HG02798 (cell line): ENCODE measurements at regions not wholly inside any gene's neighbourhood (a gene's known extent, or its start where the extent isn't known, plus 50 kb on each side); places are given as distances from the start of the nearest gene placed in this dataset.
"Not testable (repeated sequence)": the region's sequence is repeated elsewhere in the genome, so short reads cannot be mapped to it uniquely, and the experiment has no call there.

Experiments
- ATAC-seq: cut with Tn5 transposase; IDR thresholded peaks from one replicate; pipeline ENCODE4 v1.9.1; 2021; ENCODE audit warnings: mild to moderate bottlenecking; ENCODE audit not compliant: unreplicated experiment, poor library complexity

DNA sequence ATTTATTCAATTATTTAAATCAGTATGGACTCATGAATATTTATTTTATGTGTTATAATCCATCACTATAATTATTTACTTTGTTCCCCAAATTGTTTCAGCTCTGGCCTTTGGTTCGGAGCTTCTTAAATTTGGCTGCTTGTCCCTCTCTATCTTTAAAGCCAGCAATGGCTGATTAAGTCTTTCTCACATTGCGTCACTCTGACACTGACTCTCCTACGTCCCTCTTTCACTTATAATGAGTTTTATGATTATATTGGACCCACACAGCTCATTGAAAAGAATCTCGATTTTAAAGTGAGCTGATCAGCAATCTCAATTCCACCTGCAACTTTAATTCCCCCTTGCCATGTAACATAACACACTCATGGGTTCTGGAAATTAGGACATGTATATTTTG is 185.2 kb upstream of the SLC39A10 start:
- ATAC-seq: no peak

DNA sequence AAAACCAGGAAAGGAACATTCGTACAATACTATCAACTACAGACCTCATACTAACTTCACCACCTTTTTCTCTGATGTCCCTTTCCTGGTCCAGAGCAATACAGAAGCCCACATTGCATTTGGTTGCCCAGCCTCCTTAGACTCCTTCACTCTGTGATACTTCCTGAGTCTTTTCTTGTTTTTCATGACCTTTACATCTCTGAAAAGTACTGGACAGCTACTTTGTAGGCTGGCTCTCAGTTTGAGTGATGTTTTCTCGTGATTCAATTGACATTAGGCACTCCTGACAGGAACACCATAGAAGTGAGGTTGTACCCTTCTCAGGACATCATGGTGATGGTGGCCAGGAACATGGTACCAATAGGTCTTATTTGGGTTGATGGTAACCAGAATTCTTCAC is 185.9 kb upstream of the SLC39A10 start:
- ATAC-seq: peak; percentile 19

DNA sequence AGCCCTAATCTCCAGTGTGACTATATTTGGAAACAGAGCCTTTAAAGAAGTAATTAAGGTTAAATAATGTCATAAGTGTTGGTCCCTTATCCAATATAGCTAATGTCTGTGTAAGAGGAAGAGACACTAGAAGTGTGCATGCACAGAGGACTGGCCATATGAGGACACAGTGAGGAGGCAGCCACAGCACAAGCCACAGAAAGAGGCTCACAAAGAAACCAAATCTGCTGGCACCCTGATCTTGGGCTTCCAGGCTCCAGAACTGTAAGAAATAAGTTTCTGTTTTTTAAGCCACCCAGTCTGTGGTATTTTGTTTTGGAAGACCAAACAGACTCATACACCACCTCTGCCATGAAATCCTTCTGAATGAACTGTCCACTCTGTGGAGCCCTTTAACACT is 186.4 kb upstream of the SLC39A10 start:
- ATAC-seq: peak; percentile 13

DNA sequence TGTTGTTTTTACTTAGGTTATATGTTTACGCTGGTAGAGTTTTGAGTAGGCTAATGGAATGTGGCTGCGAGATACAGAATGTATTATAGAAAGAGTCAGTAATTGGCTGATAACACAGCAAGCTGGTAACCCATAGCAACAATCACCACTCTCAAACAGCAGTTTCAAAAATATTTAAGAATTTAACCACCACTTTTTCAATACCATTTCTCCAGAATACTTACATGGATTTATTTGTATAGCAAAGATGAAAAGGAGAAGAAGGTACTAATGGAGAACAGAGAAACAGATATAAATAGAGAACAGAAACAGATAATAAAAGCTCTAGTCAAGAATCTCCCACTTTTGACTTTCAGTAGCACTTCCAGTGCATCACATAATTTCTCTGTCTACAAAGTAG is 188.3 kb upstream of the SLC39A10 start:
- ATAC-seq: peak; percentile 88

DNA sequence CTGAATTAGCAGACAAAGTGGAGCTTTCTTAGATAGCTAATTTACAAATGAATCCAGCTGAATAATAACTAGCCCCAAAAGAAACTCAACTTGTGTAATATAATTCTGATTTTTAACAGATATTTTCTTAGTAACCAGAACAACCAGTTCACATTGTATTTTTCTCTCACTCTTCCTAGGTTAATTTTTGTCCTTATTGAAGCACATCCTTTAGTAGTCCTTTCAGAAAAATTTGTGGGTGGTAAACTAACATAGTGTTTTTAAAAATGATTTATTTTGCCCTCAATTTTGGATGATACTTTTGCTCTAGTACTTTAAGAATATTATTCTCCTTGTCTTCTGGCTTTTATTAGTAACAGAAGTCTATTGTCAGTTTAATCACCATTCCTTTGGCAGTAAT is 190.6 kb upstream of the SLC39A10 start:
- no peak for ATAC-seq

DNA sequence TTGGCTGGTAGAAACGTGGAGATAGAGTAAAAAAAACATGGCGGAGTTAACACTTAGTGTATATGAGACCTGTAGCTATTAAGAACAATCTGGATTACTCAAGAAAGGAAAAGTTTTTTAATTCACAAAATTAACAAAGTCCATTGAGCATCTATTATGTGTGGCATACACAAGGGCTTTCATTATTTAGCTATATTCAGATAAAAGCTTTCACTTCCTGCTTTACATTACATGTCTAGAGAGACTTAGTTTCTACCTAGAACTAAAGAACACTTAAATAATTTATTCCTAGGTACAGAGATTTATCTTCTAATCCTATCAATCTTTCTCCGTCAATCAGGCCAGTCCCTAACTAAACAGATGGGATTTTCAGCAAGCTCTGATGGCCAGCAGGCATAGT is 196.0 kb upstream of the SLC39A10 start:
- no peak for ATAC-seq

DNA sequence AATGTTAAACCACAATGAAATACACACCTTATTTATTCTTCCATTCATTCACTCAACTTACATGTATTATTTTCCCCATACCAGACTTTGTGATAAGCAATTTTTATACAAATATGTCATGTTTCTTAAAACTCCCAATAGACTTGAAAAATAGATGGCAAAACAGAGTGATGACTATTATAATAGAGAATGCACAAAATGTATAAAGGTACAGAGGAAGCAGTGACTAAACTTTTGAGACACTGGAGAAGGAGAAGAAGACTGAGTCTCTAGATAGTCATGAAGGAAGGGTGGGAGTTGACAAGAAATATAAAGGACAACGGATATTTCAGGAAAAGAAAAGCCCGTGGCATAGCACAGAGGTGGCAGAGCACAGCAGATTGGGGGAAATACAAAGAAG is 198.1 kb upstream of the SLC39A10 start:
- ATAC-seq: no peak

DNA sequence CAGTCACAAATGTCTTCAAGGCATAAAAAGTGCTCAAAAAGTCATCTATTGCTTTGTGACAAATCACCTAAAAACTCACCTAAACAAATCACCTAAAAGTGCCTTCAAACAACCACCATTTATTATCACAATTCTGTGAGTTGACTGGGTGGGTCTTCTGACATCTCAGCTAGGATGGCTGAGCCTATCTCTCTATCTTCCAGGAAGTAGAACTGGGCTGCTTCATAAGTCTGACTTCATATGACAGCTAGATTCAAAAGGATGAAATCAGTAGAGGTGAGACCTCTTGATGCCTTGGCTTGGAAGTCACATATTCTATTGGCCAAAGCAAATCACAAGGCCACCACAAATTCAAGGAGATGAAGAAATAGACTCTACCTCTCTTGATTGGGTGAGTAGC is 199.2 kb upstream of the SLC39A10 start:
- no peak for ATAC-seq

DNA sequence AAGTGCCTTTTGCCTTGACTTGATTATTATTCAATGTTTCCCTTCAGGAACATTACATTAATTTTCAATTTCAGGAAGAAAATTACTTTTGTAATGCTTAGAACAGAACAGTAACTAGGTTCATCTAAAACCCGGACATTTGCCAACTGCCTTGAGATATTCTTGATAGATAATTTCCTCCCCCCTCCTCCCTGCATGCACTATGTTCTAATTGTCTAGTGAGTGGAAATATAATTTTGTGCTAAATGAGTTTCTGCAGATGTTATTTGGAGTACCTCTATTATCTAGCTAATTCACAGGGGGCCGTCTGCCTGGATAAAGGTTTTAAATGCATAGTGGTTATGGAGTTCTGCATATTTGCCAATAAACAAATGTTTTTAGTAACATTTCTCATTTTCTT is 200.3 kb upstream of the SLC39A10 start:
- ATAC-seq: no peak

DNA sequence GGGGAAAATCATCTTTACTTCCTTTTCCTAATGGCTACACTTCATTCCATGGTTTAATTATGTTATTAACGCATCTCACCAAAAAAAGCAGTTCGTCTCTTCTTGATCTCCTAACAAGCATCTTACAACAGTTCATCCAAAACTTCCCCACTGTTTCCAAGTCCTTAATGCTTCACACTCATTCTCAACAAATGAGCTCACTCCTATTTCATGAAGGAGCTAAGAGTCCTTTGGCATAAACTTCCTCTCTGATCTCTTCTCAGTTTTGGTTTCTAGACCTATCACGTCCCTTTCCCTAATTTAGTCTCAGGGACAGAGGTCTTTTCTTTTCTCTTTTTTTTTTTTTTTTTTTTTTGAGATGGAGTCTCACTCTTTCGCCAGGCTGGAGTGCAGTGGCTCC is 205.9 kb upstream of the SLC39A10 start:
- no peak for ATAC-seq

DNA sequence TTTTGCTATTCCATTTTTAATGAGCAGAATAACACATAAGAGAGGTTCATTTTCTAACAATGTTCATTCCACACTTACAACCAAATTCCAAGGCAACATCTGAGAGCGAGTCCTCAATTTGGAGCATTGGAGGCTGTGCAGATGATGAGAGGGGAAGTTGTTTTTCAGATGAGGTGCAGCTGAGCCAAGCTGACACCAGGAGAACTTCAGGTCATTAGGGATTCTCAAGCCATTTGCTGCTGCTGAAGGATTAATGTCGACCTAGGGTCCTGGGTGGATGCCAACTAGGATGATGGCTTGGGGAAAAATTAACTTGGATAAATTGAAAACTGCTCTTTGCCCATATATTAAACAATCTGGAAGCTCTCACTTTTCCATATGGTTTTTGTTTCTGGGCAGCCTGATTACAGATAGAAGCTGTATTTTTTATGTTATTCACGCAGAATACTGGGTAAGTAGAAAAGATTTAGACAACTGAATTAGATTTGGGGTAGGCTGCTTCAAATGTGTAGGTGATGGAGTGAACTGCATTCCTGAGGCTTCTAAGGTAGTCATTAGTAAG is 206.4 kb upstream of the SLC39A10 start:
- ATAC-seq: no peak

DNA sequence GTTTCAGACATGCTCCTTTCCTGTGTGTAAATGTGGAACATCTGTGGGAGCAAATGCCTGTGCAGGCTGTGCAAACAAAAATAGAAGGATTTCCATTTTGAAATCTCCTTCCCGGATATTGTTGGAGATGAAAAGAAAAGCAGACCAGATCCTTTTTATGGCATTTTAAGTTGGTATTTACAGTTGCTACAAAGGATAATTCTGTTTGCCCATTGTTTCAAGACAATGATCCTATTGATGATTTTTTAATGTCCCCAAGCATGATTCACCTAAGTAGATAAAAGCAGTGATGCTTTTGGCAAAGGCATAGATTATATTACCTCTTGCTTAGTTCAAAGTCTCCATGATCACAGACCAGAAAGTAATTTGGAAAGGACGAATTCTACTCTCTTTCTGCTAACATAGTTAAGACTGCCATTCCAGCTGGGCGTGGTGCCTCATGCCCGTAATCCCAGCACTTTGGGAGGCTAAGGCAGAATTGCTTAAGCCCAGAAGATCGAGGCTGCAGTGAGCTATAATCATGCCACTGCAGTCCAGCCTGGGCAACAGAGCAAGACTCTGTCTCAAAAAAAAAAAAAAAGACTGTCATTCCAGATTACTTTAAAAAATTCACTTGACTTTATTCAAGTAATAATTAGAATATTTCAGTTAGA is 209.6 kb upstream of the SLC39A10 start:
- ATAC-seq: no peak

DNA sequence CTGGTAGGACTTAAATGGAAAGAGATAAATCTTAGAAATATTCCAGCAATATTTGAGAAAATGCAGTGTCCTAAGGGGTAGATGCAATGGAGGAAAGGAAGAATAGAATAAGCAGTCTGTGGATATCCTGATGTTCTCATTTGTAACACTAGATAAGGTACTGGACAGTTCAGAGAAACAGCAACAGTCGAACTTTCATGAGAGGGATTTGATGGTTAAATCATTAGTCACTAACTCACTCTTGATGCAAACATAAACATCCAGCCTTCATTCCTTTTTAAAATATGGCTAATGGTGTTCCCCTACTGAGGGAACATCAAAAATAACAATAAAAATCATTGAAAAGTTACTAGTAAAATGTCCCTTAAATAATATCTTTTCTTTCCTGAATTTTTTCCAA is 211.4 kb upstream of the SLC39A10 start:
- ATAC-seq: no peak

DNA sequence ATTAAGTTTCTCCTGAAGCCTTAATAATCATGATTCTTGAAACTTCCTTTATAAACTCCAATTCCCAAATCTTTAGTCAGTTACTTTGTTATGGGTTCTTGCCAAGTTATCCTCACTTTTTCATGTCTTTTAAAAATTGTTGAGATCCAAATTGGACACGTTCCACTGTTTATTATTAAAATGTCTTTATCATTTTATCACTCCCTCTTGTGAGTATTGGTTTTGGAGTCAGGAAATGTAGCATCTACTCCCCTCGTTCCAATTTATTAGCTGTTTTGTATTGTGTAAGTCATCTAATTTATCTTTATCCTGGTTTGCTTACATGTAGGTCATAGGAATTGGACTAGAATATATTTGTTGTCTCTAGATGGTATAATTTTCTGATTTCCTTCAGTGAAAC is 213.1 kb upstream of the SLC39A10 start:
- no peak for ATAC-seq

DNA sequence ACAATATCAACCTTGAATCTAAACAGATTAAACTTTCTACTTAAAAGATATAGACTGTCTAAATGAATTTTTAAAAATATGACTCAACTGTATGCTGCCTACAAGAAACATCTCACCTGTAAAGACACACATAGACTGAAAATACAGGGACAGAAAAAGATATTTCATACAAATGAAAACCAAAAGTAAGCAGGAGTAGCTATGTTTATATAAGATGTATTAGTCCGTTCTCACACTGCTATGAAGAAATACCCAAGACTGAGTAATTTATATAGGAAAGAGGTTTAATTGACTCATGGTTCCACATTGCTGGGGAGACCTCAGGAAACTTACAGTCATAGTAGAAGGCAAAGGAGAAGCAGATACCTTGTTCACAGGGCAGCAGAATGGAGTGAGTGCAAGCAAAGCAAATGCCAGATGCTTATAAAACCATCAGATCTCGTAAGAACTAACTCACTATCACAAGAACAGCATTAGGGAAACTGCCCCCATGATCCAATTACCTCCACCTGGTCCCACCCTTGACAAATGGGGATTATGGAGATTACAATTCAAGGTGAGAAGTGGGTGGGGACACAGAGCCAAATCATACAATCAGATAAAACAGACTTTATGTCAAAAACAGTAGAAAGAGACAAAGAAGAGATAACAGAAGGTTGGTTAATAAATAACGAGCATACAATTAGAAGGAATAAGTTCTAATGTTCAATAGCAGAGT is 214.4 kb upstream of the SLC39A10 start:
- no peak for ATAC-seq

DNA sequence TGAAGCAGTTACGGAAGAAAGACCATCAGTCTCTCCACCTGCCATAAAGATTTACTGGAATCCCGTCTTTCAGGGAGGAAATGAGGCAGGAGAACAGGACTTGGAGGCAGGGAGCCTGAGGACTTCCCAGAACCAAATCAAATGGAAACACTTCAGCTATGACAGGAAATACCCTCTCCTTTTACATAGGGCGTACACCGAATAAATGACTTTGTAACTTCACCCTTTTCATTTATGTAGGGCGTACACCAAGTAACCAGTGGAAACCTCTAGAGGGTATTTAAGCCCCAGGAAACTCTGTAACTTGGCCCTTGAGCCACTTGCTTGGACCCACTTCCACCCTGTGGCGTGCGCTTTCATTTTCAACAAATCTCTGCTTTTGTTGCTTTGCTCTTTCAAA is 218.3 kb upstream of the SLC39A10 start:
- ATAC-seq: no peak

DNA sequence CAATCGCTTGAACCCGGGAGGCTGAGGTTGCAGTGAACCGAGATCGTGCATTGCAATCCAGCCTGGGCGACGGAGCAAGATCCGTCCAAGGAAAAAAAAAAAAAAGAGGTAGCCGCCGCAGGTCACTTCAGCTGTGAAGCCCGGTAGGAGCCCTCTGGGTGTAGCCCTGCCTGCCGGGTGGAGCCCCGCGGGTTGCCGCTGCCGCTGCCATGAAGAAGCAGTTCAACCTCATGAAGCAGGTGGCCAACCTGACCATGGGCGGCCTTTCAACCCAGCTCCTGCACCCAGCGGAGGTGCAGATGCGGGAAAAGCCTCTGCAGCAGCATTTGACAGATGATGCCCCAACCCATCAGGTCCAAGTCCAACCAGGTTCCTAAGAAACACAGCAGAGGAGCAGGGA is 219.5 kb upstream of the SLC39A10 start:
- no peak for ATAC-seq

DNA sequence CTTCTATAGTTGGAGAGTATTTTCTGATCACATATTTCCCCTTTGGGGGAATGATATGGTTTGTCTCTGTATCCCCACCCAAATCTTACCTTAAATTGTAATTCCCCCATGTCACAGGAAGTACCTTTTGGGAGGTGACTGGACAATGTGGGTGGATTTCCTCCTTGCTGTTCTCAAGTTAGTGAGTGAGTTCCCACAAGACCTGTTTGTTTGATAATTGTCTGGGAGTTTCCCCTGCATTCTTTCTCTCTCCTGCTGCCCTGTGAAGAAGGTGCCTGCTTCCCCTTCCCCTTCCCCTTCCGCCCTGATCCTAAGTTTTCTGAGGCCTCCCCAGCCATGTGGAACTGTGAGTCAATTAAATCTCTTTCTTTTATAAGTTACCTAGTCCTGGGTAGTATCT is 222.7 kb upstream of the SLC39A10 start:
- ATAC-seq: no peak

DNA sequence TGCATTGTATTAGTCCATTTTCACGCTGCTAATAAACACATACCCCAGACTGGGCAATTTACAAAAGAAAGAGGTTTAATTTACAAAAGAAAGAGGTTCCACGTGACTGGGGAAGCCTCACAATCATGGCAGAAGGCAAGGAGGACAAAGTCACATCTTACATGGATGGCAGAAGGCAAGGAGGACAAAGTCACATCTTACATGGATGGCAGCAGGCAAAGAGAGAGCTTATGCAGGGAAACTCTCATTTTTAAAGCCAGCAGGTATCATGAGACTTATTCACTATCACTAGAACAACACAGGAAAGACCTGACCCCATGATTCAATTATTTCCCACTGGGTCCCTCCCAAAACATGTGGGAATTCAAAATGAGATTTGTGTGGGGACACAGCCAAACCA is 223.3 kb upstream of the SLC39A10 start:
- ATAC-seq: not testable (repeated sequence)

DNA sequence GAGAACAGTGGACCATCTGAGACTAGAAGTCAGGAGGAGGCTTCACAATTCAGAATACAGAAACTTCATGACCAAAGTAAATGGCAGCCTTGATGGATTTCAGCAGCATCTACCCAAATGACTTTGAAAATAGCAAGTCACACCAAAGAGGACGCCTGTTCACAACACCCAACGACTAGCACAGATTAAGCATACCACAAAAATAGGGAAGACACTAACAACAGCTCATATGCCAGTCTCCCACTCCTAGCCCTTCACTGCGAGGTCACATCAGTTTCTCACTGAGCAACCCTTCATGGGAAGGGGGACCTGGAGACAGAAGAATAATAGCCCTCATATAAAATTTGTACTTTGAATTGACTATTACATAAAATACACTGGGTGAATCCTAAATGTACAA is 228.4 kb upstream of the SLC39A10 start:
- no peak for ATAC-seq

DNA sequence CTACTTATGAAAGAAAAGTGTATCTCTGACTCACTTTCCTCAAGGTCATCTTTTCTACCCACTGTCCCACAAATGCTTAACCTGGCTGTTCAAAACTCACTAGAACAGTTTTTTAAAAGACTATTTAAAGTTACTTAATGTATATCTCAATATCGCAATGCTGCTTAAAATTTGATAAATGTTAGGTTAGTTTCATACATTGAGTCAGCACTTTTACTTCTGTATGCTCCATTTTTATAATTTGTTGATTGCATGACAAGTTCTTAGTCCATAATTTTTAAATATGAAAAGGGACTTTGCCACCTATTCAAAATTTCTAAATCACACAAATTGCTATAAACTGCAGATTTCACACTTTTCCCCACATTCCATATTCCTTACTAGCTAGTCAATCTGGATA is 231.7 kb upstream of the SLC39A10 start:
- ATAC-seq: no peak

DNA sequence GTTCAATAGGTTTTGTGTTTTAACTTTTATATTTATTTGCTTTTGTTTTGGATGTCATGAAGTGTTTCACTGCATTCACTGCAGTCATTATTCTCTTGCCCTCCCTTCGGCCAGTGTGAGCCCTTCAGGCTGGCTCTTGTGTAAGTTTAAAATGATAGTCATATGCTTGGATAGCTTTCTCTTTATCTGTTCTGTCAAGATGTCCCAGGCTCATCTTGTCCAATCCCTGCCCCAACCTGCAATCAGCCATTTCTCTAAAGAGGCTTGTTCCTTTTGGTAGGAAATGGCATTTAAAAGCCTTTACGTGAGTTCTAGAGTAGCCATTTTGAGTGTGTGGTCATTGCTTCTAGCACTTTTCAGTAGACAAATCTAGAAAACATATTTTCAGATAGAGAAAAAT is 238.0 kb upstream of the SLC39A10 start:
- no peak for ATAC-seq
